HG03045 (cell line): ENCODE measurements at regions not wholly inside any gene's neighbourhood (a gene's known extent, or its start where the extent isn't known, plus 50 kb on each side); places are given as distances from the start of the nearest gene placed in this dataset.
"Not testable (repeated sequence)": the region's sequence is repeated elsewhere in the genome, so short reads cannot be mapped to it uniquely, and the experiment has no call there.

ENCODE experiments used
- ATAC-seq: cut with Tn5 transposase; IDR thresholded peaks from one replicate; pipeline ENCODE4 v1.9.1; 2021; ENCODE audit warnings: mild to moderate bottlenecking, moderate library complexity; ENCODE audit not compliant: unreplicated experiment

GRCh38 chr4:114034189-114034588, 54.7 kb upstream of the ARSJ start:
- ATAC-seq = no peak

GRCh38 chr4:114036426-114036825, 57.0 kb upstream of the ARSJ start:
- no peak for ATAC-seq

- ATAC-seq = no peak
These were observed 57.4 kb upstream of the ARSJ start for GRCh38 chr4:114036864-114037263.

- ATAC-seq = no peak
These were observed 58.5 kb upstream of the ARSJ start for GRCh38 chr4:114037988-114038387.

- ATAC-seq = no peak
These were observed 59.4 kb upstream of the ARSJ start for GRCh38 chr4:114038762-114039387.

- ATAC-seq = peak; percentile 94
These were observed 61.1 kb upstream of the ARSJ start for GRCh38 chr4:114040319-114041116.

GRCh38 chr4:114041117-114041475, 61.6 kb upstream of the ARSJ start:
- no peak for ATAC-seq

GRCh38 chr4:114043116-114043515, 63.7 kb upstream of the ARSJ start:
- ATAC-seq = no peak

GRCh38 chr4:114044351-114044750, 64.9 kb upstream of the ARSJ start:
- not testable (repeated sequence) for ATAC-seq

GRCh38 chr4:114046331-114046730, 66.9 kb upstream of the ARSJ start:
- ATAC-seq = no peak

GRCh38 chr4:114048154-114048553, 68.7 kb upstream of the ARSJ start:
- not testable (repeated sequence) for ATAC-seq

- ATAC-seq = no peak
These were observed 72.8 kb upstream of the ARSJ start for GRCh38 chr4:114052227-114052626.

- ATAC-seq = no peak
These were observed 77.2 kb upstream of the ARSJ start for GRCh38 chr4:114056599-114056998.

GRCh38 chr4:114057746-114058145, 78.3 kb upstream of the ARSJ start:
- ATAC-seq = no peak

GRCh38 chr4:114062499-114062898, 83.1 kb upstream of the ARSJ start:
- ATAC-seq = no peak

- no peak for ATAC-seq
These were observed 93.3 kb upstream of the ARSJ start for GRCh38 chr4:114072781-114073180.

- ATAC-seq = no peak
These were observed 97.6 kb upstream of the ARSJ start for GRCh38 chr4:114076899-114077570.

- no peak for ATAC-seq
These were observed 98.2 kb upstream of the ARSJ start for GRCh38 chr4:114077610-114078009.

- ATAC-seq = no peak
These were observed 99.2 kb upstream of the ARSJ start for GRCh38 chr4:114078636-114079035.

GRCh38 chr4:114081783-114082182, 102.3 kb upstream of the ARSJ start:
- ATAC-seq = no peak

- ATAC-seq = no peak
These were observed 102.9 kb upstream of the ARSJ start for GRCh38 chr4:114082348-114082747.
